H1 (cell line): ENCODE measurements at regions not wholly inside any gene's neighbourhood (a gene's known extent, or its start where the extent isn't known, plus 50 kb on each side); places are given as distances from the start of the nearest gene placed in this dataset.

ENCODE experiments used
- CTCF ChIA-PET: fragments of 300-600 bp; sonication (Branson Sonifier 250); formaldehyde crosslinking; loops from one replicate; lab custom pipeline; 2021; ENCODE audit not compliant: partially characterized antibody; lab: Charles Lee
- POLR2A ChIA-PET: fragments of 300-600 bp; sonication (Branson Sonifier 250); formaldehyde crosslinking; loops from one replicate; lab custom pipeline; 2021; ENCODE audit warnings: inconsistent platforms; ENCODE audit not compliant: partially characterized antibody; lab: Charles Lee
- DNase-seq, 2 experiments: peaks; one replicate each; pipeline versions ENCODE4 v3.0.0 to v3.0.0-alpha.2; 2010 to 2022; ENCODE audit warnings: low spot score in 2 of 2, low read depth in 1 of 2, mixed read lengths in 1 of 2
- FAIRE-seq: peaks from 2 replicates; lab custom pipeline; 2011; peaks lifted over from hg19 to GRCh38; lab: Jason Lieb, UNC
- H2AFZ ChIP-seq: 2 replicates; pipeline ENCODE4 v1.8.1; 2012; ENCODE audit warnings: low read length, inconsistent platforms
- H2AK5ac ChIP-seq: 2 replicates; pipeline ENCODE4 v1.6.1; 2013; ENCODE audit warnings: low read depth, low read length
- H2BK120ac ChIP-seq: replicated peaks from 2 replicates; pipeline ENCODE3; 2013; ENCODE audit warnings: low read depth, low read length, inconsistent platforms
- H2BK12ac ChIP-seq: 2 replicates; pipeline ENCODE4 v1.6.1; 2013; ENCODE audit warnings: low read depth, low read length
- H2BK15ac ChIP-seq: 2 replicates; pipeline ENCODE4 v1.6.1; 2013; ENCODE audit warnings: low read length
- H2BK20ac ChIP-seq: 2 replicates; pipeline ENCODE4 v1.6.1; 2013; ENCODE audit warnings: low read length
- H2BK5ac ChIP-seq: 2 replicates; pipeline ENCODE4 v1.6.1; 2013; ENCODE audit warnings: low read depth, low read length
- H3K14ac ChIP-seq: 2 replicates; pipeline ENCODE4 v1.6.1; 2013; ENCODE audit warnings: inconsistent platforms; ENCODE audit not compliant: insufficient read length
- H3K18ac ChIP-seq: 2 replicates; pipeline ENCODE4 v1.6.1; 2013; ENCODE audit warnings: low read length; ENCODE audit errors: extremely low read depth
- H3K23ac ChIP-seq: 2 replicates; pipeline ENCODE4 v1.6.1; 2013; ENCODE audit warnings: inconsistent platforms; ENCODE audit not compliant: insufficient read length
- H3K23me2 ChIP-seq: 2 replicates; pipeline ENCODE4 v1.6.1; 2013; ENCODE audit warnings: low read depth, low read length
- H3K27ac ChIP-seq: 2 replicates; pipeline ENCODE4 v1.6.1; 2011; ENCODE audit warnings: low read depth, low read length, inconsistent platforms
- H3K27me3 ChIP-seq, 4 experiments: replicated peaks in 1 of 4; 1 replicate in 1 of 4; 2 replicates in 3 of 4; pipeline versions ENCODE4 v1.6.1 to v1.8.1; 2011 to 2013; ENCODE audit warnings: low read length in 3 of 4, mild to moderate bottlenecking in 3 of 4, inconsistent platforms in 2 of 4, mixed read lengths in 2 of 4, moderate library complexity in 1 of 4; ENCODE audit not compliant: control insufficient read depth in 3 of 4, insufficient read depth in 3 of 4; ENCODE audit errors: extremely low read depth in 1 of 4
- H3K36me3 ChIP-seq, 4 experiments: 2 replicates each; pipeline versions ENCODE4 v1.6.1 to v1.8.1; 2011 to 2013; ENCODE audit warnings: mild to moderate bottlenecking in 4 of 4, low read length in 3 of 4, moderate library complexity in 2 of 4, control low read depth in 1 of 4, inconsistent platforms in 1 of 4; ENCODE audit not compliant: insufficient read depth in 4 of 4, control insufficient read depth in 2 of 4
- H3K4ac ChIP-seq: replicated peaks from 2 replicates; pipeline ENCODE3; 2013; ENCODE audit warnings: low read length, low read depth, mixed read lengths, inconsistent platforms; ENCODE audit not compliant: insufficient read length
- H3K4me1 ChIP-seq, 4 experiments: replicated peaks in 1 of 4; 1 replicate in 1 of 4; 2 replicates in 3 of 4; pipeline versions ENCODE4 v1.6.1 to v1.8.1; 2011 to 2013; ENCODE audit warnings: low read length in 3 of 4, inconsistent platforms in 2 of 4, mixed read lengths in 1 of 4; ENCODE audit not compliant: insufficient read depth in 4 of 4, control insufficient read depth in 3 of 4
- H3K4me2 ChIP-seq, 2 experiments: 2 replicates each; pipeline versions ENCODE4 v1.6.1 to v1.8.1; 2011 to 2013; ENCODE audit warnings: low read depth in 2 of 2, low read length in 2 of 2, control low read depth in 1 of 2, inconsistent platforms in 1 of 2, mild to moderate bottlenecking in 1 of 2; ENCODE audit not compliant: insufficient read depth in 1 of 2
- H3K4me3 ChIP-seq, 4 experiments: fragments of 200-600, 300-600 bp in 1 of 4; sonication (generic), shearing (Covaris generic), sonication (Bioruptor Twin) in 1 of 4; 2 replicates each; pipeline versions ENCODE4 v1.5.1 to v1.8.1; 2011 to 2016; ENCODE audit warnings: low read length in 4 of 4, low read depth in 3 of 4, control low read depth in 2 of 4, inconsistent platforms in 2 of 4, mild to moderate bottlenecking in 2 of 4, mixed read lengths in 1 of 4, moderate library complexity in 1 of 4; ENCODE audit not compliant: insufficient read depth in 2 of 4; ENCODE audit errors: extremely low read depth in 1 of 4
- H3K56ac ChIP-seq: replicated peaks from 2 replicates; pipeline ENCODE3; 2013; ENCODE audit warnings: low read depth, mild to moderate bottlenecking, mixed read lengths, low read length, inconsistent platforms; ENCODE audit not compliant: insufficient read length
- H3K79me1 ChIP-seq: 2 replicates; pipeline ENCODE4 v1.6.1; 2013; ENCODE audit warnings: low read depth, low read length, control low read depth
- H3K79me2 ChIP-seq, 2 experiments: 2 replicates each; pipeline versions ENCODE4 v1.6.1 to v1.8.1; 2012 to 2013; ENCODE audit warnings: low read length in 2 of 2, mild to moderate bottlenecking in 2 of 2, inconsistent platforms in 1 of 2; ENCODE audit not compliant: insufficient read depth in 2 of 2, control insufficient read depth in 1 of 2
- H3K9ac ChIP-seq, 4 experiments: replicated peaks in 1 of 4; 1 replicate in 1 of 4; 2 replicates in 3 of 4; pipeline versions ENCODE4 v1.6.1 to v1.8.1; 2011 to 2013; ENCODE audit warnings: low read depth in 3 of 4, low read length in 3 of 4, control low read depth in 2 of 4, mild to moderate bottlenecking in 2 of 4, moderate library complexity in 2 of 4, inconsistent platforms in 1 of 4; ENCODE audit errors: extremely low read depth in 1 of 4
- H3K9me3 ChIP-seq, 2 experiments: 2 replicates each; pipeline versions ENCODE4 v1.6.1 to v1.8.1; 2012 to 2013; ENCODE audit warnings: mild to moderate bottlenecking in 2 of 2, moderate library complexity in 2 of 2, control low read depth in 1 of 2, inconsistent platforms in 1 of 2, low read depth in 1 of 2, low read length in 1 of 2, mixed read lengths in 1 of 2; ENCODE audit not compliant: insufficient read depth in 2 of 2
- H4K20me1 ChIP-seq, 2 experiments: replicated peaks in 1 of 2; 2 replicates each; pipeline versions ENCODE3 to v1.8.1; 2011 to 2013; ENCODE audit warnings: inconsistent platforms in 2 of 2, low read length in 2 of 2, mild to moderate bottlenecking in 1 of 2; ENCODE audit not compliant: insufficient read depth in 2 of 2, control insufficient read depth in 1 of 2
- H4K5ac ChIP-seq: 2 replicates; pipeline ENCODE4 v1.6.1; 2013; ENCODE audit warnings: low read length, low read depth, mixed read lengths, inconsistent platforms; ENCODE audit not compliant: insufficient read length
- H4K8ac ChIP-seq: 2 replicates; pipeline ENCODE4 v1.8.0; 2013; ENCODE audit warnings: mild to moderate bottlenecking, moderate library complexity, low read length, inconsistent platforms; ENCODE audit not compliant: insufficient read depth; ENCODE audit errors: extremely low read depth
- H4K91ac ChIP-seq: replicated peaks from 2 replicates; pipeline ENCODE3; 2013; ENCODE audit warnings: low read length, mixed read lengths, inconsistent platforms; ENCODE audit not compliant: insufficient read length
- BRCA1 ChIP-seq: IDR thresholded peaks from 2 replicates; pipeline ENCODE4 v1.6.1; 2012; ENCODE audit warnings: low read depth, low read length, improper control_type of control experiment
- CHD1 ChIP-seq: IDR thresholded peaks from 2 replicates; pipeline ENCODE4 v1.6.1; 2012; ENCODE audit warnings: low read depth, low read length, improper control_type of control experiment
- CREB1 ChIP-seq: IDR thresholded peaks from 2 replicates; pipeline ENCODE4 v1.6.1; 2012; ENCODE audit warnings: inconsistent platforms
- HDAC2 ChIP-seq, 2 experiments: fragments of 300-600 bp in 1 of 2; sonication (generic) in 1 of 2; IDR thresholded peaks; 2 replicates each; pipeline ENCODE4 v1.6.1; 2011 to 2012; ENCODE audit warnings: low read depth in 2 of 2, low read length in 2 of 2, mild to moderate bottlenecking in 2 of 2, moderate library complexity in 2 of 2, borderline replicate concordance in 1 of 2, inconsistent platforms in 1 of 2
- JUND ChIP-seq: IDR thresholded peaks from 2 replicates; pipeline ENCODE4 v1.6.1; 2011; ENCODE audit warnings: mild to moderate bottlenecking, improper control_type of control experiment, low read length
- RAD21 ChIP-seq, 2 experiments: IDR thresholded peaks in 1 of 2; conservative IDR thresholded peaks in 1 of 2; 2 replicates each; pipeline ENCODE4 v1.6.1; 2011; ENCODE audit warnings: low read depth in 2 of 2, low read length in 2 of 2, improper control_type of control experiment in 1 of 2, inconsistent platforms in 1 of 2, mild to moderate bottlenecking in 1 of 2, moderate library complexity in 1 of 2
- RNF2 ChIP-seq: fragments of 200-900, 300-1000 bp; sonication (generic); IDR thresholded peaks from 2 replicates; pipeline ENCODE4 v1.7.1; 2016; ENCODE audit warnings: borderline replicate concordance, low read depth, mild to moderate bottlenecking, antibody characterized with exemption, low read length; ENCODE audit not compliant: poor library complexity, severe bottlenecking; ENCODE audit errors: missing control alignments
- RXRA ChIP-seq: IDR thresholded peaks from 2 replicates; pipeline ENCODE4 v1.6.1; 2011; ENCODE audit warnings: low read depth, mild to moderate bottlenecking, low read length, moderate library complexity; ENCODE audit not compliant: insufficient read depth
- SAP30 ChIP-seq: fragments of 300-600 bp; sonication (generic); IDR thresholded peaks from 2 replicates; pipeline ENCODE4 v1.7.1; 2012; ENCODE audit warnings: low read length, moderate library complexity, mild to moderate bottlenecking, inconsistent platforms; ENCODE audit not compliant: insufficient read depth, insufficient replicate concordance
- SIX5 ChIP-seq: IDR thresholded peaks from 2 replicates; pipeline ENCODE4 v1.6.1; 2011; ENCODE audit warnings: mild to moderate bottlenecking, low read depth, low read length
- SP2 ChIP-seq: IDR thresholded peaks from 2 replicates; pipeline ENCODE4 v1.6.1; 2012; ENCODE audit warnings: mild to moderate bottlenecking, low read length, inconsistent platforms
- SP4 ChIP-seq: IDR thresholded peaks from 2 replicates; pipeline ENCODE4 v1.6.1; 2012; ENCODE audit warnings: low read length, inconsistent platforms
- TAF1 ChIP-seq: IDR thresholded peaks from 2 replicates; pipeline ENCODE4 v1.6.1; 2011; ENCODE audit warnings: mild to moderate bottlenecking, low read depth, low read length
- TF ChIP-seq, protein P1 (sequence below): IDR thresholded peaks from 2 replicates; pipeline ENCODE4 v1.6.1; 2011; ENCODE audit warnings: low read length, improper control_type of control experiment
- TF ChIP-seq, protein P2 (sequence below): IDR thresholded peaks from 2 replicates; pipeline ENCODE4 v1.6.1; 2012; ENCODE audit warnings: inconsistent platforms

DNA sequence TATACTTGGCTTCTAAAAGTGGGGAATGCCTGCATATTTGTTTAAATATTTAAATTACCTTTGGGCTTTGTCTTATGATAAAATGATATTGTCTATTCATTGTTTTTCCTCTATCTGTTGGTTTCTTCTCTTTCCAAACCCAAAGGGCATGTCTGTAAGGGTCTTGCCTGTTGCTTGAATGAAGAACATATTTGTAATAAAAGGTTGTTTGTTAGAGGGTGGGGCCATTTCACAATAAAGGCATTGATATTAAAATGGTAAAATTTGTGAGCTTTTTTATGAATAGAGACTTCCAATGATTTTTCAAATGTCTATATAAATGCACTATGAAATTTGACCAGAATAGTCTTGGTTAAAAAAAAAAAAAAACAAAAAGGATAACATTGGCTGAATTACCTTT lies 105.2 kb downstream of the DKK1 start:
- Histone ChIP-seq H3K9me3 (no peaks in the 10 kb centered on the region), H2BK12ac (no peak overlapping the region), H3K18ac (no peak overlapping the region), H4K8ac (no peak overlapping the region), H4K20me1 (no peaks in the 10 kb centered on the region), H4K91ac (no peak overlapping the region), H3K4me2 (no peak overlapping the region), H3K56ac (no peak overlapping the region), H3K27ac (no peak overlapping the region), H3K4me1 (no peaks in the 10 kb centered on the region), H3K23me2 (no peaks in the 10 kb centered on the region; the same call in 1 of the 2 replicates), H2BK5ac (no peak overlapping the region), H3K79me1 (no peaks in the 10 kb centered on the region), H3K14ac (no peak overlapping the region), H3K36me3 (no peaks in the 10 kb centered on the region; a peak in 1 of 8 replicates), H3K27me3 (no peaks in the 10 kb centered on the region), H3K23ac (no peak overlapping the region), H2BK15ac (no peak overlapping the region), H2BK120ac (no peak overlapping the region), H3K9ac (no peak overlapping the region), H2AFZ (no peak overlapping the region), H4K5ac (no peak overlapping the region), H2BK20ac (no peak overlapping the region), H2AK5ac (no peak overlapping the region), H3K4me3 (no peak overlapping the region), H3K79me2 (no peaks in the 10 kb centered on the region), H3K4ac (no peak overlapping the region)
- TF ChIP-seq RNF2 (no peak), RXRA (no peak), CHD1 (no peak), TAF1 (no peak), SP2 (no peak), CREB1 (no peak), SIX5 (no peak), BRCA1 (no peak), HDAC2 (IDR thresholded peaks at IDR 0.05; ENCODE audit: borderline replicate concordance in 1 of 2, low read depth in 2 of 2, low read length in 2 of 2) (no peak), SP4 (no peak), JUND (no peak), SAP30 (no peak), RAD21 (IDR thresholded peaks at IDR 0.05 in 1 of 2, conservative IDR thresholded peaks at IDR 0.05 in 1 of 2; ENCODE audit: low read depth in 2 of 2, low read length in 2 of 2) (no peak)
- TF ChIP-seq, protein P1, sequence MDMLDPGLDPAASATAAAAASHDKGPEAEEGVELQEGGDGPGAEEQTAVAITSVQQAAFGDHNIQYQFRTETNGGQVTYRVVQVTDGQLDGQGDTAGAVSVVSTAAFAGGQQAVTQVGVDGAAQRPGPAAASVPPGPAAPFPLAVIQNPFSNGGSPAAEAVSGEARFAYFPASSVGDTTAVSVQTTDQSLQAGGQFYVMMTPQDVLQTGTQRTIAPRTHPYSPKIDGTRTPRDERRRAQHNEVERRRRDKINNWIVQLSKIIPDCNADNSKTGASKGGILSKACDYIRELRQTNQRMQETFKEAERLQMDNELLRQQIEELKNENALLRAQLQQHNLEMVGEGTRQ = no peak
- TF ChIP-seq, protein P2, sequence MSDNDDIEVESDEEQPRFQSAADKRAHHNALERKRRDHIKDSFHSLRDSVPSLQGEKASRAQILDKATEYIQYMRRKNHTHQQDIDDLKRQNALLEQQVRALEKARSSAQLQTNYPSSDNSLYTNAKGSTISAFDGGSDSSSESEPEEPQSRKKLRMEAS = no peak
- ChIA-PET CTCF (no interaction called here), POLR2A (no interaction called here)
- FAIRE-seq (no peak), DNase-seq (no peak)
